Neural cell (in vitro differentiated cells): ENCODE measurements at regions not wholly inside any gene's neighbourhood (a gene's known extent, or its start where the extent isn't known, plus 50 kb on each side); places are given as distances from the start of the nearest gene placed in this dataset.

Source experiments
- H2AFZ ChIP-seq: fragments of 200-600, 300-800 bp; sonication (generic), shearing (Covaris generic); 2 replicates; pipeline ENCODE4 v1.6.0; 2014; ENCODE audit warnings: low read depth, mild to moderate bottlenecking, antibody characterized with exemption, low read length, moderate library complexity
- H3F3A ChIP-seq: fragments of 200-600 bp; shearing (Covaris generic); 2 replicates; pipeline ENCODE4 v1.6.1; 2016; ENCODE audit warnings: mild to moderate bottlenecking, moderate library complexity, mixed read lengths, antibody characterized with exemption, low read length; ENCODE audit not compliant: insufficient read depth, poor library complexity, severe bottlenecking
- H3K27ac ChIP-seq: fragments of 200-600, 300-800 bp; sonication (generic), shearing (Covaris generic); 2 replicates; pipeline ENCODE4 v1.5.1; 2014; ENCODE audit warnings: mild to moderate bottlenecking, low read length, moderate library complexity
- H3K27me3 ChIP-seq: fragments of 300-800, 200-600 bp; sonication (generic), shearing (Covaris generic); 2 replicates; pipeline ENCODE4 v1.6.0; 2014; ENCODE audit warnings: mild to moderate bottlenecking, low read depth, low read length, moderate library complexity; ENCODE audit not compliant: insufficient read depth
- H3K36me3 ChIP-seq: fragments of 300-800, 200-600 bp; sonication (generic), shearing (Covaris generic); 2 replicates; pipeline ENCODE4 v1.5.1; 2014; ENCODE audit warnings: mild to moderate bottlenecking, antibody characterized with exemption, low read length, moderate library complexity; ENCODE audit not compliant: insufficient read depth
- H3K4me2 ChIP-seq: fragments of 300-800, 200-600 bp; sonication (generic), shearing (Covaris generic); 2 replicates; pipeline ENCODE4 v1.6.0; 2014; ENCODE audit warnings: mild to moderate bottlenecking, low read length
- H3K4me3 ChIP-seq: fragments of 300-800, 200-600 bp; sonication (generic), shearing (Covaris generic); 2 replicates; pipeline ENCODE4 v1.5.1; 2014; ENCODE audit warnings: mild to moderate bottlenecking, low read length, moderate library complexity
- H3K79me2 ChIP-seq: fragments of 200-600 bp; shearing (Covaris generic); replicated peaks from 2 replicates; pipeline ENCODE4 v1.6.0; 2014; ENCODE audit warnings: mild to moderate bottlenecking, low read length, moderate library complexity; ENCODE audit not compliant: insufficient read depth
- H3K9ac ChIP-seq: fragments of 300-800, 200-600 bp; sonication (generic), shearing (Covaris generic); 2 replicates; pipeline ENCODE4 v1.6.1; 2016; ENCODE audit warnings: mild to moderate bottlenecking, low read length, mixed read lengths
- H3K9me2 ChIP-seq: fragments of 200-600 bp; shearing (Covaris generic); 2 replicates; pipeline ENCODE4 v1.6.1; 2016; ENCODE audit warnings: mild to moderate bottlenecking, low read length, mixed read lengths; ENCODE audit not compliant: insufficient read depth
- H3K9me3 ChIP-seq: fragments of 200-600, 300-800 bp; sonication (generic), shearing (Covaris generic); 2 replicates; pipeline ENCODE4 v1.6.1; 2016; ENCODE audit warnings: mild to moderate bottlenecking, mixed run types, low read length, moderate library complexity, mixed read lengths
- H4K20me1 ChIP-seq: fragments of 200-600 bp; shearing (Covaris generic); 2 replicates; pipeline ENCODE4 v1.6.1; 2016; ENCODE audit warnings: mild to moderate bottlenecking, mixed run types; ENCODE audit not compliant: insufficient read depth
- CTCF ChIP-seq: fragments of 450-650 bp; IDR thresholded peaks from 2 replicates; pipeline ENCODE4 v1.5.1; 2014; ENCODE audit warnings: antibody characterized with exemption, mild to moderate bottlenecking, moderate library complexity; ENCODE audit not compliant: poor library complexity, severe bottlenecking
- EP300 ChIP-seq: fragments of 450-650 bp; conservative IDR thresholded peaks from 2 replicates; pipeline ENCODE4 v1.6.1; 2014; ENCODE audit warnings: antibody characterized with exemption, mild to moderate bottlenecking, moderate library complexity; ENCODE audit not compliant: poor library complexity, severe bottlenecking
- EZH2 ChIP-seq: fragments of 200-600, 300-800 bp; shearing (Covaris generic), sonication (generic); IDR thresholded peaks from 2 replicates; pipeline ENCODE4 v1.6.1; 2014; ENCODE audit warnings: antibody characterized with exemption, low read length, borderline replicate concordance, mild to moderate bottlenecking; ENCODE audit not compliant: insufficient read depth, poor library complexity, severe bottlenecking
- MXI1 ChIP-seq: fragments of 450-650 bp; conservative IDR thresholded peaks from 2 replicates; pipeline ENCODE4 v1.6.1; 2014; ENCODE audit warnings: antibody characterized with exemption, mild to moderate bottlenecking; ENCODE audit not compliant: poor library complexity, severe bottlenecking
- POLR2AphosphoS5 ChIP-seq: IDR thresholded peaks from 2 replicates; pipeline ENCODE4 v1.6.1; 2012
- RAD21 ChIP-seq: fragments of 450-650 bp; conservative IDR thresholded peaks from 2 replicates; pipeline ENCODE4 v1.6.1; 2014; ENCODE audit warnings: antibody characterized with exemption, mild to moderate bottlenecking, moderate library complexity
- REST ChIP-seq: IDR thresholded peaks from 2 replicates; pipeline ENCODE4 v1.6.1; 2012; ENCODE audit warnings: borderline replicate concordance
- SMC3 ChIP-seq: fragments of 450-650 bp; conservative IDR thresholded peaks from 2 replicates; pipeline ENCODE4 v1.6.1; 2014; ENCODE audit warnings: antibody characterized with exemption, mild to moderate bottlenecking, moderate library complexity; ENCODE audit not compliant: poor library complexity
- TAF1 ChIP-seq: IDR thresholded peaks from 2 replicates; pipeline ENCODE4 v1.6.1; 2012; ENCODE audit warnings: low read depth

GRCh38 chr12:92340441-92341064 lies 194.9 kb upstream of the BTG1 start:
- Histone ChIP-seq H3K79me2 (no peaks in the 10 kb centered on the region), H3K27me3 (no peaks in the 10 kb centered on the region), H3K27ac (no peak overlapping the region), H3K9me2 (no peaks in the 10 kb centered on the region), H3K36me3 (no peaks in the 10 kb centered on the region), H3K9me3 (no peaks in the 10 kb centered on the region), H3K9ac (no peak overlapping the region), H3K4me2 (no peak overlapping the region), H2AFZ (no peak overlapping the region), H4K20me1 (no peaks in the 10 kb centered on the region), H3F3A (no peaks in the 10 kb centered on the region), H3K4me3 (no peak overlapping the region)
- TF ChIP-seq POLR2AphosphoS5: no peak
- no peak for TF ChIP-seq CTCF
- no peak for TF ChIP-seq EP300
- no peak for TF ChIP-seq RAD21
- no peak for TF ChIP-seq MXI1
- no peak for TF ChIP-seq TAF1
- no peak for TF ChIP-seq SMC3
- TF ChIP-seq REST: no peak
- no peak for TF ChIP-seq EZH2

DNA sequence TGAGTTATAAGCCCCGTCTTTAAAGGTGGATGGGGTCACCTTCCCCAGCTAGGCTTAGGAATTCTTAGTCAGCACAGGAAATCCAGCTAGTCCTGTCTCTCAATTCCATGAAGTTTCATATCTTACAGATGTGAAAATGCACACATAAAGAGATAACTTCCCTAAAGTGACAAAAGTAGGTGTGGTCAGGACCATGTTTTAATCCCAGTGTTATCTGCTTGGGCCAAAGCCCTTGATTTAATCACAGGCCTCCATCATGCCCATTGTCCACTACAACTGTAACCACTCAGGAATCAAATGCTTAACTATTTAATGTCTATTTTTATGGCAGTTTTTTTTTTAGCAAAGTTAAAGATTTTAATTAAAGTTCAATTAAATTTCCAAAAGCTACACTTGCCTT lies 194.4 kb upstream of the BTG1 start:
- Histone ChIP-seq H3K4me3 (no peak overlapping the region), H3K27me3 (no peaks in the 10 kb centered on the region), H4K20me1 (no peaks in the 10 kb centered on the region), H3K9me3 (no peaks in the 10 kb centered on the region), H3K36me3 (no peaks in the 10 kb centered on the region), H3K4me2 (no peak overlapping the region), H3F3A (no peaks in the 10 kb centered on the region), H3K9ac (no peak overlapping the region), H3K27ac (no peak overlapping the region), H3K9me2 (no peaks in the 10 kb centered on the region), H3K79me2 (no peaks in the 10 kb centered on the region), H2AFZ (no peak overlapping the region)
- no peak for TF ChIP-seq REST
- no peak for TF ChIP-seq EZH2
- TF ChIP-seq SMC3: no peak
- no peak for TF ChIP-seq RAD21
- no peak for TF ChIP-seq MXI1
- no peak for TF ChIP-seq EP300
- TF ChIP-seq CTCF: no peak
- TF ChIP-seq TAF1: no peak
- no peak for TF ChIP-seq POLR2AphosphoS5
